ENCODE measurements at regions not wholly inside any gene's neighbourhood (a gene's known extent, or its start where the extent isn't known, plus 50 kb on each side); places are given as distances from the start of the nearest gene placed in this dataset.
"Not testable (repeated sequence)": the region's sequence is repeated elsewhere in the genome, so short reads cannot be mapped to it uniquely, and the experiment has no call there.

GRCh38 chr18:56421647-56422046, 216.7 kb downstream of the TXNL1 start:
- H3K4me2 ChIP-seq (ENCODE audit: low read length) = no peak overlapping the region
- H3K79me2 ChIP-seq (ENCODE audit: control insufficient read depth, low read length) = no peaks in the 10 kb centered on the region
- H3K36me3 ChIP-seq (ENCODE audit: control insufficient read depth, low read length) = no peaks in the 10 kb centered on the region
- no peaks in the 10 kb centered on the region for H3K9me2 ChIP-seq (replicated peaks; ENCODE audit: control insufficient read depth, low read length)
- H3K27me3 ChIP-seq (ENCODE audit: control insufficient read depth, low read length) = no peaks in the 10 kb centered on the region
- no peaks in the 10 kb centered on the region for H3K9me3 ChIP-seq (ENCODE audit: control insufficient read depth, insufficient read depth, low read length)
- no peak overlapping the region for H3K4me3 ChIP-seq (ENCODE audit: low read length)
- no peak overlapping the region for H3K27ac ChIP-seq (ENCODE audit: low read depth, low read length)
- no peaks in the 10 kb centered on the region for H3K4me1 ChIP-seq (ENCODE audit: control insufficient read depth, low read length)
- H4K20me1 ChIP-seq (ENCODE audit: control insufficient read depth, insufficient read depth, low read depth, low read length) = no peaks in the 10 kb centered on the region
- no peaks in the 10 kb centered on the region for H3F3A ChIP-seq (ENCODE audit: control insufficient read depth, insufficient read depth)
- no peak for TF ChIP-seq EZH2phosphoT487 (IDR thresholded peaks at IDR 0.05; ENCODE audit: borderline replicate concordance, low read length)
- TF ChIP-seq, protein P1, sequence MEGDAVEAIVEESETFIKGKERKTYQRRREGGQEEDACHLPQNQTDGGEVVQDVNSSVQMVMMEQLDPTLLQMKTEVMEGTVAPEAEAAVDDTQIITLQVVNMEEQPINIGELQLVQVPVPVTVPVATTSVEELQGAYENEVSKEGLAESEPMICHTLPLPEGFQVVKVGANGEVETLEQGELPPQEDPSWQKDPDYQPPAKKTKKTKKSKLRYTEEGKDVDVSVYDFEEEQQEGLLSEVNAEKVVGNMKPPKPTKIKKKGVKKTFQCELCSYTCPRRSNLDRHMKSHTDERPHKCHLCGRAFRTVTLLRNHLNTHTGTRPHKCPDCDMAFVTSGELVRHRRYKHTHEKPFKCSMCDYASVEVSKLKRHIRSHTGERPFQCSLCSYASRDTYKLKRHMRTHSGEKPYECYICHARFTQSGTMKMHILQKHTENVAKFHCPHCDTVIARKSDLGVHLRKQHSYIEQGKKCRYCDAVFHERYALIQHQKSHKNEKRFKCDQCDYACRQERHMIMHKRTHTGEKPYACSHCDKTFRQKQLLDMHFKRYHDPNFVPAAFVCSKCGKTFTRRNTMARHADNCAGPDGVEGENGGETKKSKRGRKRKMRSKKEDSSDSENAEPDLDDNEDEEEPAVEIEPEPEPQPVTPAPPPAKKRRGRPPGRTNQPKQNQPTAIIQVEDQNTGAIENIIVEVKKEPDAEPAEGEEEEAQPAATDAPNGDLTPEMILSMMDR (IDR thresholded peaks at IDR 0.05; ENCODE audit: low read depth, low read length, poor library complexity, severe bottlenecking) = no peak

- not testable (repeated sequence) for H3K4me2 ChIP-seq (ENCODE audit: low read length); H4K20me1 ChIP-seq (ENCODE audit: control insufficient read depth, insufficient read depth, low read depth, low read length); H3K4me1 ChIP-seq (ENCODE audit: control insufficient read depth, low read length); H3F3A ChIP-seq (ENCODE audit: control insufficient read depth, insufficient read depth); H3K9me3 ChIP-seq (ENCODE audit: control insufficient read depth, insufficient read depth, low read length); H3K27me3 ChIP-seq (ENCODE audit: control insufficient read depth, low read length); H3K36me3 ChIP-seq (ENCODE audit: control insufficient read depth, low read length); H3K4me3 ChIP-seq (ENCODE audit: low read length); H3K79me2 ChIP-seq (ENCODE audit: control insufficient read depth, low read length); H3K9me2 ChIP-seq (replicated peaks; ENCODE audit: control insufficient read depth, low read length); H3K27ac ChIP-seq (ENCODE audit: low read depth, low read length)
Measured at GRCh38 chr18:56420868-56421267, 217.5 kb downstream of the TXNL1 start.

DNA sequence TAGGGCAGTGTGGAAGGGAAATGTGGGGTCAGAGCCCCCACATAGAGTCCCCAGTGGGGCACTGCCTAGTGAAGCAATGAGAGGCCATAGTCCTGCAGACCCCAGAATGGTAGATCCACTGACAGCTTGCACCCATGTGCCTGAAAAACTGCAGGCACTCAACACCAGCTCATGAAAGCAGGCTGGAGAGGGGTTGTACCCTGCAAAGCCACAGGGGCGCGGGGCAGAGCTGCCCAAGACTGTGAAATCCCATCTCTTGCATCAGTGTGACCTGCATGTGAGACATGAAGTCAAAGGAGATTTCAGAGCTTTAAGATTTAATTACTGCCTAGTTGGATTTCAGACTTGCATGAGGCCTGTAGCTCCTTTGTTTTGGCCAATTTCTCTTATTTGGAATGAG, 224.0 kb downstream of the TXNL1 start:
- TF ChIP-seq, protein P1 (IDR thresholded peaks at IDR 0.05; ENCODE audit: low read depth, low read length, poor library complexity, severe bottlenecking) = no peak
- Histone ChIP-seq H3K4me3 (ENCODE audit: low read length) (no peak overlapping the region), H3K9me2 (replicated peaks; ENCODE audit: control insufficient read depth, low read length) (no peaks in the 10 kb centered on the region), H3K27me3 (ENCODE audit: control insufficient read depth, low read length) (no peaks in the 10 kb centered on the region), H3K4me1 (ENCODE audit: control insufficient read depth, low read length) (no peaks in the 10 kb centered on the region), H3K4me2 (ENCODE audit: low read length) (no peak overlapping the region), H3K79me2 (ENCODE audit: control insufficient read depth, low read length) (no peaks in the 10 kb centered on the region), H4K20me1 (ENCODE audit: control insufficient read depth, insufficient read depth, low read depth, low read length) (no peaks in the 10 kb centered on the region), H3K36me3 (ENCODE audit: control insufficient read depth, low read length) (no peaks in the 10 kb centered on the region), H3K9me3 (ENCODE audit: control insufficient read depth, insufficient read depth, low read length) (no peaks in the 10 kb centered on the region; the same call in 1 of the 2 replicates), H3K27ac (ENCODE audit: low read depth, low read length) (no peak overlapping the region), H3F3A (ENCODE audit: control insufficient read depth, insufficient read depth) (no peaks in the 10 kb centered on the region)

DNA sequence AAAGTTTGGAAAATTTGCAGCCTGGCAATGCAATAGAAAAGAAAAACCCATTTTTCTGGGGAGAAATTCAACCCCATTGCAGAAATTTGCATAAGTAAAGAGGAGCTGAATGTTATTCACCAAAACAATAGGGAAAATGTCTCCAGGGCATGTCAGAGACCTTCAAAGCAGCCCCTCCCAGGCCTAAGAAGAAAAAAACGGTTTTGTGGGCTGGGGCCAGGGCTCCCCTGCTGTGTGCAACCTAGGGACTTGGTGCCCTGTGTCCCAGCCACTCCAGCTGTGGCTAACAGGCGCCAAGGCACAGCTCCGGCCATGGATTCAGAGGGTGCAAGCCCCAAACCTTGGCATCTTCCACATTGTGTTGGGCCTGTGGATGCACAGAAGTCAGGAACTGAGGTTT, 224.5 kb downstream of the TXNL1 start:
- no peaks in the 10 kb centered on the region for H3K4me1 ChIP-seq (ENCODE audit: control insufficient read depth, low read length)
- no peak overlapping the region for H3K4me2 ChIP-seq (ENCODE audit: low read length)
- H3K27ac ChIP-seq (ENCODE audit: low read depth, low read length) = no peak overlapping the region
- no peaks in the 10 kb centered on the region for H3K27me3 ChIP-seq (ENCODE audit: control insufficient read depth, low read length)
- no peaks in the 10 kb centered on the region for H4K20me1 ChIP-seq (ENCODE audit: control insufficient read depth, insufficient read depth, low read depth, low read length)
- H3F3A ChIP-seq (ENCODE audit: control insufficient read depth, insufficient read depth) = no peaks in the 10 kb centered on the region
- H3K79me2 ChIP-seq (ENCODE audit: control insufficient read depth, low read length) = no peaks in the 10 kb centered on the region
- no peaks in the 10 kb centered on the region for H3K36me3 ChIP-seq (ENCODE audit: control insufficient read depth, low read length)
- no peak overlapping the region for H3K4me3 ChIP-seq (ENCODE audit: low read length)
- H3K9me3 ChIP-seq (ENCODE audit: control insufficient read depth, insufficient read depth, low read length) = no peaks in the 10 kb centered on the region; the same call in 1 of the 2 replicates
- no peak for TF ChIP-seq EZH2phosphoT487 (IDR thresholded peaks at IDR 0.05; ENCODE audit: borderline replicate concordance, low read length)
- TF ChIP-seq, protein P1 (IDR thresholded peaks at IDR 0.05; ENCODE audit: low read depth, low read length, poor library complexity, severe bottlenecking) = no peak
- no peaks in the 10 kb centered on the region for H3K9me2 ChIP-seq (replicated peaks; ENCODE audit: control insufficient read depth, low read length)
